ENCODE measurements at regions not wholly inside any gene's neighbourhood (a gene's known extent, or its start where the extent isn't known, plus 50 kb on each side); places are given as distances from the start of the nearest gene placed in this dataset.

DNA sequence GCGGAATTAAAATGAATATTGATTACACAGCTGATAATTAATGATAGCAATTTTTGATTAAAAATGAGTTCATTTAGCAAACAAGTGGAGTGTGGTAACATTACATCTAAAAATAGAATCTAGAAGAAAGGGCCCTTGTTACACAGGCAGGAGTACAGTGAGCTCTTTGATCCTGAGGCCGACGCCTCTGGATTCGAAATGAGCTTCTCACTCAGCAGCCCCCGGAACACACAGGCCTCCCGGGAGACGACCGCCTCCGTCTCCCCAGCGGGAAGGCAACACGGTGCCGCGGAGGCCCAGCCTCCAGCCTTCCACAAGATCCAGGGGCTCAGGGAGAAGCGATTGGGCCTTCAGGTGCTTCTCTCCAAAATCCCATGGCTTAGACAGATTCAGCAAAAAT, 379.1 kb downstream of the BRD1 start:
- TF ChIP-seq, protein P1, sequence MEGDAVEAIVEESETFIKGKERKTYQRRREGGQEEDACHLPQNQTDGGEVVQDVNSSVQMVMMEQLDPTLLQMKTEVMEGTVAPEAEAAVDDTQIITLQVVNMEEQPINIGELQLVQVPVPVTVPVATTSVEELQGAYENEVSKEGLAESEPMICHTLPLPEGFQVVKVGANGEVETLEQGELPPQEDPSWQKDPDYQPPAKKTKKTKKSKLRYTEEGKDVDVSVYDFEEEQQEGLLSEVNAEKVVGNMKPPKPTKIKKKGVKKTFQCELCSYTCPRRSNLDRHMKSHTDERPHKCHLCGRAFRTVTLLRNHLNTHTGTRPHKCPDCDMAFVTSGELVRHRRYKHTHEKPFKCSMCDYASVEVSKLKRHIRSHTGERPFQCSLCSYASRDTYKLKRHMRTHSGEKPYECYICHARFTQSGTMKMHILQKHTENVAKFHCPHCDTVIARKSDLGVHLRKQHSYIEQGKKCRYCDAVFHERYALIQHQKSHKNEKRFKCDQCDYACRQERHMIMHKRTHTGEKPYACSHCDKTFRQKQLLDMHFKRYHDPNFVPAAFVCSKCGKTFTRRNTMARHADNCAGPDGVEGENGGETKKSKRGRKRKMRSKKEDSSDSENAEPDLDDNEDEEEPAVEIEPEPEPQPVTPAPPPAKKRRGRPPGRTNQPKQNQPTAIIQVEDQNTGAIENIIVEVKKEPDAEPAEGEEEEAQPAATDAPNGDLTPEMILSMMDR (IDR thresholded peaks at IDR 0.05): no peak
- no peak for TF ChIP-seq POLR2AphosphoS5 (IDR thresholded peaks at IDR 0.05)
